Osteocyte (in vitro differentiated cells): ENCODE measurements at regions not wholly inside any gene's neighbourhood (a gene's known extent, or its start where the extent isn't known, plus 50 kb on each side); places are given as distances from the start of the nearest gene placed in this dataset.

Source experiments
- DNase-seq: peaks from one replicate; pipeline ENCODE4 v3.0.0; 2021; ENCODE audit warnings: mixed read lengths; ENCODE audit not compliant: unreplicated experiment; ENCODE audit errors: extremely low spot score
- H3K27ac Mint-ChIP-seq: one replicate; pipeline ENCODE4 v1.8.0; 2021; ENCODE audit warnings: mild to moderate bottlenecking, mixed read lengths; ENCODE audit not compliant: unreplicated experiment
- H3K27me3 Mint-ChIP-seq: one replicate; pipeline ENCODE4 v1.8.0; 2021; ENCODE audit warnings: mixed read lengths; ENCODE audit not compliant: unreplicated experiment
- H3K36me3 Mint-ChIP-seq: one replicate; pipeline ENCODE4 v1.8.0; 2021; ENCODE audit warnings: mixed read lengths; ENCODE audit not compliant: unreplicated experiment
- H3K4me1 Mint-ChIP-seq: one replicate; pipeline ENCODE4 v1.8.0; 2021; ENCODE audit warnings: mixed read lengths; ENCODE audit not compliant: unreplicated experiment
- H3K4me3 Mint-ChIP-seq: one replicate; pipeline ENCODE4 v1.8.0; 2021; ENCODE audit warnings: mild to moderate bottlenecking, moderate library complexity, mixed read lengths; ENCODE audit not compliant: unreplicated experiment
- H3K9me3 Mint-ChIP-seq: one replicate; pipeline ENCODE4 v1.8.0; 2021; ENCODE audit warnings: mixed read lengths; ENCODE audit not compliant: unreplicated experiment
- CTCF ChIP-seq: fragments of 200-600 bp; sonication (generic); IDR thresholded peaks from 2 replicates; pipeline ENCODE4 v1.5.0; 2021; ENCODE audit warnings: antibody characterized with exemption, mild to moderate bottlenecking, moderate library complexity

GRCh38 chr10:120688928-120689327 is 162.2 kb upstream of the WDR11 start:
- H3K4me3 Mint-ChIP-seq, result no peak overlapping the region
- no peak for TF ChIP-seq CTCF
- H3K4me1 Mint-ChIP-seq, result no peaks in the 10 kb centered on the region
- H3K9me3 Mint-ChIP-seq, result peaks cover 22% of the 10 kb centered on the region
- no peaks in the 10 kb centered on the region for H3K36me3 Mint-ChIP-seq
- DNase-seq, result no peak
- no peak overlapping the region for H3K27ac Mint-ChIP-seq
- no peaks in the 10 kb centered on the region for H3K27me3 Mint-ChIP-seq

- no peak for DNase-seq
- no peaks in the 10 kb centered on the region for H3K36me3 Mint-ChIP-seq
- H3K27ac Mint-ChIP-seq, result no peak overlapping the region
Measured at GRCh38 chr10:120689777-120690529, 161.2 kb upstream of the WDR11 start.

GRCh38 chr10:120691625-120692024 is 159.5 kb upstream of the WDR11 start:
- no peaks in the 10 kb centered on the region for H3K4me1 Mint-ChIP-seq
- no peak for DNase-seq
- H3K9me3 Mint-ChIP-seq, result peaks cover 43% of the 10 kb centered on the region
- H3K27me3 Mint-ChIP-seq, result no peaks in the 10 kb centered on the region
- H3K4me3 Mint-ChIP-seq, result no peak overlapping the region
- H3K27ac Mint-ChIP-seq, result no peak overlapping the region
- TF ChIP-seq CTCF, result no peak
- no peaks in the 10 kb centered on the region for H3K36me3 Mint-ChIP-seq

More at GRCh38 chr10:120689777-120690529, 161.2 kb upstream of the WDR11 start:
- H3K4me3 Mint-ChIP-seq, result no peak overlapping the region
- H3K27me3 Mint-ChIP-seq, result no peaks in the 10 kb centered on the region
- peaks cover 32% of the 10 kb centered on the region for H3K9me3 Mint-ChIP-seq
- TF ChIP-seq CTCF, result no peak
- no peaks in the 10 kb centered on the region for H3K4me1 Mint-ChIP-seq

GRCh38 chr10:120700426-120700825 is 150.7 kb upstream of the WDR11 start:
- no peak overlapping the region for H3K4me3 Mint-ChIP-seq
- H3K36me3 Mint-ChIP-seq, result no peaks in the 10 kb centered on the region
- H3K9me3 Mint-ChIP-seq, result peaks cover 25% of the 10 kb centered on the region
- no peaks in the 10 kb centered on the region for H3K27me3 Mint-ChIP-seq
- no peak for TF ChIP-seq CTCF
- H3K4me1 Mint-ChIP-seq, result no peaks in the 10 kb centered on the region
- no peak overlapping the region for H3K27ac Mint-ChIP-seq
- no peak for DNase-seq

GRCh38 chr10:120701381-120701780 is 149.8 kb upstream of the WDR11 start:
- Mint-ChIP-seq H3K4me1 (no peaks in the 10 kb centered on the region), H3K36me3 (no peaks in the 10 kb centered on the region), H3K9me3 (peaks cover 20% of the 10 kb centered on the region), H3K4me3 (no peak overlapping the region), H3K27me3 (no peaks in the 10 kb centered on the region), H3K27ac (no peak overlapping the region)
- TF ChIP-seq CTCF, result no peak
- no peak for DNase-seq
